ENCODE measurements at regions not wholly inside any gene's neighbourhood (a gene's known extent, or its start where the extent isn't known, plus 50 kb on each side); places are given as distances from the start of the nearest gene placed in this dataset.

DNA sequence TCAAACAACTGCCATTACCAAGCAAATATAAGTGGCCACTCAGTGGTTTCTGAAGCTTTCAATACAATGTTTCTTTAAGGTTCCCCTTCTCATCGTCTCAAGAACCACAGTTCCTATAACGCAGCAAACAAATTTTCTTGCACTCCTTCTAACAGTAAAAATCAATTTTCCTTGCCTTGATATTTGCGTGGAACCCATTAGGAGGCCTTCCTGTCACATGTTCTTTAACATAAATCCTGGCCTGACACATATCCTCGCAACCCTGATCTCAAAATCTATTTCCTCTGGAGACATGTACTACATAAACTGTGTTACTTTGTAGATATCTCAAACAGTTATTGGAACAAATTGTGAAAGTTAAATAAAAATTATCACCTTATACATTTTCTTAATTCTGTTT is 65.9 kb upstream of the MANEA start:
- DNase-seq, result no peak

DNA sequence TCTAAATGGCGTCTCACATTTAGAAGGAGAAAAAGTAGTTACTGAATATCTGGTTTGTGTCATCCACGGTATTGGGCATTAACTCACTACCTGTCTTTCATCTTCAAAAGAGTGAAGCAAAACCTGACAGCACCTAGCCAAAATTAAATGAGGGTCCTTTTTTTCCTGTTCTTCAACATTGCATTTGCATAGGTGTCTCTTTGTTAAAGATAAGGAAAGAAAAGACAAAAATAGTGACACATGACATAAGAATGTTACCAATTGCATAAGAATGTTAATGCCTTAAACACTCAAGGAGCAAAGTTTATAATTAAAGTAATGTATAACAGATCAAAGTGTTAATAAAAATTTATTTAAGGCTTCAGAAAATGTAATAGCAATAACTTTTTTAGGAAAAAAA is 61.4 kb upstream of the MANEA start:
- DNase-seq, result no peak

DNA sequence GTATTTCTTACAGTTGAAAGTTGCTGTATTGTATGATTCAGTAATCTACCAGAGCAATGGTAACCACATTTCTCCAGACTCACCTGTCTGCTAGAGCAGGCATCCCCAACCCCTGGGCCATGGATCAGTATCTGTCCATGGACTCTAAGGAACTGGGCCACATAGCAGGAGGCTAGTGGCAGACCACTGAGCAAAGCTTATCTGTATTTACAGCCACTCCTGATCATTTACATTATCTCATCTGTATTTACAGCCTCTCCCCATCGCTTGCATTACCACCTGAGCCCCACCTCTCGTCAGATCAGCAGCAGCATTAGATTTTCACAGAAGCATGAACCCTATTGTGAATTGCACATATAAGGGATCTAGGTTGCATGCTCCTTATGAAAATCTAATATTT is 60.3 kb upstream of the MANEA start:
- DNase-seq, result no peak

DNA sequence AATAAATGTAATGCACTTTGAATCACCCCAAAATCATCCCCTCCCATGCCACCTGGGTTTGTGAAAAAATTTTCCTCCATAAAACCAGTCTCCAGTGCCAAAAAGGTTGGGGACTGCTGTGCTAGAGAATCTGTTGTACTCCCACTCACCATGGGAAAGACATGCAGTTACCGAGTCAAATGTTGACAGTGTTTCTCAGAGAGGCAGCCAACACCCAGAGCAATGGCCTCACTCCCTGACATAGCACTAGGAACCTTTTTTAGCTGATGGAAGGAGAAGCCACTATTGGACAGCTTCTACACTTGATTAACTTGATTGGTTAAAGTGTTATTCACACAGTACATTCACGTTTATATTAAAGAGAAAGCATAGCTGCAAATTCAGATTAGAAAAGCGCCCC is 59.8 kb upstream of the MANEA start:
- DNase-seq, result no peak

DNA sequence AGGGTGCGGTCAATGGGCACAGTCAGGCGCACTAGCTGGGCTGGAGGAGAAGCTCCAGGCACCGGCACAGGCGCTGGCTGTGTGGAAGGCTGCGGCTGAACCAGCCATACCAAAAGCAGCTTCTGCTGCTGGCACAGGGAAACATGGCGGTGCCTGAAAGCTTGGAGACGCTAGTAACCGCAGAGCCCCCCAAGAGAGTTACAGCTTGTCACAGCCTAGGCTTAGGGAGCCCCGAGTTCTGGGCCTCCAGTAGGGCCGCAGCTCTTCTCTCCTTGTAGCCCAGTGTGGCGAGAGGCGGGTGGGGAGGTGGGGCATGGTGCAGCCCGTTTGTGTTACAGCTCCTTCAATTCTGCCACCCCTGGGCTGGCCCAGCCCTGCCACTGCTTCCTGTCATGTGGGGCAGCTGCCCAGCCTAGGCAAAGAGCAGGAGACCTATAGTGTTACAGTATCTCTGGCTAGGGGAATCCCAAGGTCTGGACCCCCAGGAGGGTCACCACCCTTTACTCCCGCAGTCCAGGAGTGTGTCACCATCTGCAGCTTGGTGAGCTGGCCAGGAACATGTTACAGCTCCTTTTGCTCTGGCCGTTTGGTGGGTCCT is 58.6 kb upstream of the MANEA start:
- DNase-seq, result no peak

DNA sequence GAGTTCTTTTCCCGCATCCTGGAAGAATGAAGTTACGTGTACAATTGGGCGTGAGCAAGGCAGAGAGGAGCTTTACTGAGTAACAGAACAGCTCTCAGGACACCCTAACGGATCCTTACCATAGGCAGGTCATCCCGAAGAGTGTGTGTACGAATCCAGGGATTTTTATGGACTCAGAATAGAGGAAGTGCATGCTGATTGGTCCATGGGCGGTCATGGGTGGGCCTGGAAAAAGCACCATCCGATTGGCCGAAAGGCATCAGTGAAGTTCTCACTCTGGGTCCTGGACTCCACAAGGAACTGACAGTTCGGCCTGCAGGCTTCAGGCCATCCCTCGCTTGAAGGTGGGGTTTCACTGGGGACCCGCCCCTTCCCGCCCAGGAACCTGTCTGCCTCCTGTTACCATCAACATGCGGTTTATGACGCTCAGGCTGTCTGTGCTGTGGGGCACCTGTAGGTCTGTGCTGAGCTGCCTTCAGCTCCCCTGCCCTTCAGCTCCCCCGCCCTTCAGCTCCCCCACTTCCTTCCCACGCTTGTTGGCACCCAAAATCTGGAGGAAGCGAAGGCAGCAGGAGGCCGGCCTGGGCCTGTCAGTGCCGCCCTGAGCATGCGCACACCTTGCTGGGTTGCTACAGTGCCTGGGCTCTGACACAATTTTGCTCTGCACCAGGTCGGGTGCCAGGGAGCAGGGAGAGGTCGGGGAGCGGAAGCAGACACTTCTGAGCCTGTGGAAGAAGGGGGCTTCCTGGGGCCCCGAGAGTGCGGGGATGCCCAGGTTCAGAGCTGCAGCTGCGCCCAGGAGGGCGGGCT is 57.9 kb upstream of the MANEA start:
- no peak for DNase-seq

DNA sequence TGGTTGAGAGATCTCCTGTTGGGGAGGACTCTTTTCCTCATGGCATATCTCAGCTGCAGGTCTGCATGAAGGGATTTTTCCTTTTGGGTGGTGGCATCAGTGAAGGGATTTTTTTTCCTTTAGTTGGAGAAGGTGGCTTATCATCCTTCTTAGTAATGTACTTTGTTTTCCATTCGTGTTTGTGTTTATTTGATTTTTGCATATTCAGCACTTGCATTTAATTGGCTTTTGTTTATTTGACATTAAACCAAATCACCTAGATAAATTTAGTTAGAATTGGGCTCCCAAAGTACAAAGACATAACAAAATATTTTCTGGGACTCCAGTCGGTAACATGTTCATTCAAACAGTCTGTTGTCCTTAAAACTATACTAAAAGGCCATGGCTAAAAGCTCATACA is 56.2 kb upstream of the MANEA start:
- no peak for DNase-seq

Measured in CD4-positive, alpha-beta T cell treated with Interleukin-10 for 1 hour (primary cell).